Brain microvascular endothelial cell (primary cell): ENCODE measurements at regions not wholly inside any gene's neighbourhood (a gene's known extent, or its start where the extent isn't known, plus 50 kb on each side); places are given as distances from the start of the nearest gene placed in this dataset.
"Not testable (repeated sequence)": the region's sequence is repeated elsewhere in the genome, so short reads cannot be mapped to it uniquely, and the experiment has no call there.

Experiments
- DNase-seq: peaks from one replicate; pipeline ENCODE4 v3.0.0-alpha.2; 2020
- H3K27ac ChIP-seq: fragments of 250-450 bp; sonication (Bioruptor Pico); 2 replicates; pipeline ENCODE4 v1.5.1; 2020; ENCODE audit warnings: mild to moderate bottlenecking, moderate library complexity
- H3K27me3 ChIP-seq: fragments of 250-450 bp; sonication (Bioruptor Pico); replicated peaks from 2 replicates; pipeline ENCODE4 v1.5.1; 2020; ENCODE audit warnings: mild to moderate bottlenecking
- H3K36me3 ChIP-seq: fragments of 250-450 bp; sonication (Bioruptor Pico); replicated peaks from 2 replicates; pipeline ENCODE4 v1.5.1; 2020; ENCODE audit warnings: mild to moderate bottlenecking
- H3K4me3 ChIP-seq: 2 replicates; pipeline ENCODE4 v1.5.1; 2011; ENCODE audit warnings: low read depth, mild to moderate bottlenecking, control low read depth, low read length, moderate library complexity
- CTCF ChIP-seq: IDR thresholded peaks from 2 replicates; pipeline ENCODE4 v1.5.1; 2011; ENCODE audit warnings: low read depth, mild to moderate bottlenecking, moderate library complexity, low read length, control low read depth, inconsistent platforms; ENCODE audit errors: missing control alignments
- in situ Hi-C: cut with HindIII; loops from 2 replicates; pipeline ENCODE4 v1.10.0; 2017; ENCODE audit warnings: low sequenced_read_pairs, low pct_ligation_motif_present

GRCh38 chr6:84601366-84601765 lies 163.0 kb downstream of the TBX18 start:
- Histone ChIP-seq H3K27me3 (no peaks in the 10 kb centered on the region), H3K4me3 (no peak overlapping the region), H3K36me3 (no peaks in the 10 kb centered on the region), H3K27ac (no peak overlapping the region)
- in situ Hi-C loops, result no loop called here
- TF ChIP-seq CTCF, result no peak
- DNase-seq, result no peak

GRCh38 chr6:84599991-84600390 lies 164.4 kb downstream of the TBX18 start:
- TF ChIP-seq CTCF, result no peak
- H3K27me3 ChIP-seq, result no peaks in the 10 kb centered on the region
- in situ Hi-C loops, result no loop called here
- H3K27ac ChIP-seq, result no peak overlapping the region
- no peak overlapping the region for H3K4me3 ChIP-seq
- DNase-seq, result no peak
- H3K36me3 ChIP-seq, result no peaks in the 10 kb centered on the region

GRCh38 chr6:84597238-84597875 lies 167.0 kb downstream of the TBX18 start:
- Histone ChIP-seq H3K36me3 (no peaks in the 10 kb centered on the region), H3K27ac (peak overlapping the region; percentile 3), H3K4me3 (no peak overlapping the region), H3K27me3 (no peaks in the 10 kb centered on the region)
- TF ChIP-seq CTCF, result no peak
- in situ Hi-C loops, result no loop called here
- DNase-seq, result peak; percentile 41

GRCh38 chr6:84596488-84596887 lies 167.9 kb downstream of the TBX18 start:
- TF ChIP-seq CTCF, result no peak
- no peak overlapping the region for H3K4me3 ChIP-seq
- no peaks in the 10 kb centered on the region for H3K36me3 ChIP-seq
- no peak for DNase-seq
- no peaks in the 10 kb centered on the region for H3K27me3 ChIP-seq
- no peak overlapping the region for H3K27ac ChIP-seq
- in situ Hi-C loops, result no loop called here

- Histone ChIP-seq H3K27me3 (no peaks in the 10 kb centered on the region), H3K4me3 (no peak overlapping the region), H3K27ac (no peak overlapping the region), H3K36me3 (no peaks in the 10 kb centered on the region)
- no peak for DNase-seq
- TF ChIP-seq CTCF, result no peak
- in situ Hi-C loops, result no loop called here
Measured at GRCh38 chr6:84588697-84589080, 175.7 kb downstream of the TBX18 start.

- in situ Hi-C loops, H3K4me3 ChIP-seq, DNase-seq, H3K27me3 ChIP-seq, H3K27ac ChIP-seq, H3K36me3 ChIP-seq: not testable (repeated sequence)
Measured at GRCh38 chr6:84587994-84588696, 176.3 kb downstream of the TBX18 start.

- H3K36me3 ChIP-seq, H3K27ac ChIP-seq, in situ Hi-C loops, DNase-seq, H3K4me3 ChIP-seq, H3K27me3 ChIP-seq: not testable (repeated sequence)
Measured at GRCh38 chr6:84587202-84587940, 177.0 kb downstream of the TBX18 start.
